PC-3 (cell line): ENCODE measurements at regions not wholly inside any gene's neighbourhood (a gene's known extent, or its start where the extent isn't known, plus 50 kb on each side); places are given as distances from the start of the nearest gene placed in this dataset.

Experiments
- ATAC-seq: fragments of 200-7000 bp; cut with Tn5 transposase; 2 replicates; pipeline ENCODE4 v1.9.1; 2020; ENCODE audit warnings: mild to moderate bottlenecking, moderate library complexity
- BruUV-seq: library from RNA; stranded (reverse); fragments of 400-500 nt; replicated peaks from 2 replicates; lab custom pipeline; 2021; lab: Mats Ljungman, UMichigan
- CTCF ChIA-PET: fragments of 300-600 bp; sonication (Branson Sonifier 250); formaldehyde crosslinking; loops from one replicate; lab custom pipeline; 2022; ENCODE audit warnings: antibody characterized with exemption; lab: Charles Lee
- POLR2A ChIA-PET: fragments of 300-600 bp; sonication (Branson Sonifier 250); formaldehyde crosslinking; loops from one replicate; lab custom pipeline; 2022; ENCODE audit warnings: antibody characterized with exemption; ENCODE audit not compliant: unreplicated experiment; lab: Charles Lee
- DNase-seq: peaks from one replicate; pipeline ENCODE4 v3.0.0-alpha.2; 2015
- H2AFZ ChIP-seq: fragments of 300-600 bp; sonication (generic); 2 replicates; pipeline ENCODE4 v1.6.0; 2016; ENCODE audit warnings: antibody characterized with exemption, low read length
- H3F3A ChIP-seq: fragments of 300-600 bp; sonication (generic); one replicate; pipeline ENCODE4 v1.6.0; 2017; ENCODE audit warnings: antibody characterized with exemption, low read length, control low read depth, mild to moderate bottlenecking; ENCODE audit not compliant: unreplicated experiment
- H3K27ac ChIP-seq: fragments of 300-600 bp; sonication (generic); 2 replicates; pipeline ENCODE4 v1.5.1; 2016; ENCODE audit warnings: mild to moderate bottlenecking, low read length
- H3K27me3 ChIP-seq: fragments of 300-600 bp; sonication (generic); 2 replicates; pipeline ENCODE4 v1.6.1; 2016; ENCODE audit warnings: low read length, mixed read lengths
- H3K36me3 ChIP-seq: fragments of 300-600 bp; sonication (generic); 2 replicates; pipeline ENCODE4 v1.6.1; 2016; ENCODE audit warnings: low read depth, mixed run types, low read length, mixed read lengths
- H3K4me1 ChIP-seq: fragments of 300-600 bp; sonication (generic); 2 replicates; pipeline ENCODE4 v1.5.1; 2016; ENCODE audit warnings: low read length; ENCODE audit not compliant: insufficient read depth
- H3K4me2 ChIP-seq: fragments of 300-600 bp; sonication (generic); 2 replicates; pipeline ENCODE4 v1.6.0; 2016; ENCODE audit warnings: low read length
- H3K4me3 ChIP-seq: fragments of 300-600 bp; sonication (generic); 2 replicates; pipeline ENCODE4 v1.5.1; 2016; ENCODE audit warnings: mild to moderate bottlenecking, low read length, mixed read lengths
- H3K79me2 ChIP-seq: fragments of 300-600 bp; sonication (generic); 2 replicates; pipeline ENCODE4 v1.6.1; 2017; ENCODE audit warnings: low read length, mixed read lengths
- H3K9ac ChIP-seq: fragments of 300-600 bp; sonication (generic); 2 replicates; pipeline ENCODE4 v1.6.0; 2016; ENCODE audit warnings: mild to moderate bottlenecking, low read length
- H3K9me2 ChIP-seq: fragments of 300-600 bp; sonication (generic); replicated peaks from 2 replicates; pipeline ENCODE4 v1.6.1; 2016; ENCODE audit warnings: mixed run types, low read length, mixed read lengths
- H3K9me3 ChIP-seq: fragments of 300-600 bp; sonication (generic); 2 replicates; pipeline ENCODE4 v1.6.1; 2016; ENCODE audit warnings: low read length, mixed read lengths
- H4K20me1 ChIP-seq: fragments of 300-600 bp; sonication (generic); 2 replicates; pipeline ENCODE4 v1.6.1; 2016; ENCODE audit warnings: low read length, mixed read lengths
- EZH2 ChIP-seq: fragments of 300-600 bp; sonication (generic); IDR thresholded peaks from one replicate; pipeline ENCODE4 v1.6.1; 2017; ENCODE audit warnings: antibody characterized with exemption, mild to moderate bottlenecking, low read length; ENCODE audit not compliant: unreplicated experiment
- EZH2phosphoT487 ChIP-seq: fragments of 300-600 bp; sonication (generic); IDR thresholded peaks from 2 replicates; pipeline ENCODE4 v1.6.1; 2018; ENCODE audit warnings: mild to moderate bottlenecking, antibody characterized with exemption, low read length, borderline replicate concordance
- intact Hi-C: fragments of 100-400 bp; cut with micrococcal nuclease; formaldehyde crosslinking; loops from 2 replicates; pipeline ENCODE4 v1.9.0; 2023
- TF ChIP-seq, protein P1 (sequence below): fragments of 300-600 bp; sonication (generic); conservative IDR thresholded peaks from 2 replicates; pipeline ENCODE4 v1.5.1; 2017; ENCODE audit warnings: antibody characterized with exemption, low read depth, mild to moderate bottlenecking, low read length

DNA sequence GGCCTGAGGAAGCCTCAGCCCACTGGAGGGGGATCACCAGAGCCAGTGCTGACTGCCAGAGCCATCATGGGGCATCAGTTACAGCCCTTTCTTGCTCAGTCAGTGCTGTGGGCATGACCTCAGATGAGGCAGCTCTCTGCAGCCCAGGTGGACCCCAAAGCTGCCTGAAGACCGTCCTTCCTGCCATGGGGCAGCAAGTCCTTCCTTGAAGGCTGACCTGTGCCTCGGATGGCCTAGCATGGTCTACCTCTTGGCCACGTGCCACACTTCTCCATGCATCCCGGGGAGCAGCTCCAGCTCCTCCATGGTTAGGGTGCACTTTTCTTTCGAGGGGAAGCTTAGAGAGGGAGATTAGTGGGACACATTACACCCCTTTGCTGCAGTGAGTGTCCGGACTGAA is 233.4 kb downstream of the VAPA start:
- Histone ChIP-seq H3K4me2 (no peak overlapping the region), H3K9me2 (no peaks in the 10 kb centered on the region), H3K4me1 (no peaks in the 10 kb centered on the region), H3K27ac (no peak overlapping the region), H3K9ac (no peak overlapping the region), H3K9me3 (no peaks in the 10 kb centered on the region), H3K27me3 (peaks cover 22% of the 10 kb centered on the region), H3K36me3 (no peaks in the 10 kb centered on the region), H2AFZ (no peak overlapping the region), H4K20me1 (no peaks in the 10 kb centered on the region), H3K4me3 (no peak overlapping the region), H3K79me2 (no peaks in the 10 kb centered on the region), H3F3A (no peaks in the 10 kb centered on the region)
- CTCF ChIA-PET, result no interaction called here
- BruUV-seq, result no TSS peak
- intact Hi-C loops, result no loop called here
- TF ChIP-seq EZH2, result no peak
- TF ChIP-seq EZH2phosphoT487, result no peak
- POLR2A ChIA-PET, result no interaction called here
- ATAC-seq (no peak), DNase-seq (no peak)

DNA sequence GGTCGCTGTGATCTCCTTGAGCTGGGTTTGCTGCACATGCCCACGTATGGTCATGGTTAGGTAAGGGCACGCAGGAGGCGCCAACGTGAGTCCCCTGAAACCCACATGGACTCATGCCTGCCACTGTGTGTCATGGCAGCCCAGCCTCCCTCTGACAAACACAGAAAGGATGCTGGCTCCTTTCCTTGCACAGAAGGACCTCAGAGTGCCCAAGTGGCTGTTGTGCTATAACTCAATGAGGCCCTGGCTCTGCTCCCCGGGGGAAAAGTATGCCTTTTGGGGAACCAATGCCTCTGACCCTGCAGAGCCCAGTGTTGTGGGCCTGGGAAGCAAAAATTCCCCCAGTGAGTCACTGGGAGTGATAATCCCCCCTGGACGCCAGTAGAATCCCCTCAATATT is 233.9 kb downstream of the VAPA start:
- ATAC-seq (no peak), DNase-seq (no peak)
- CTCF ChIA-PET, result no interaction called here
- TF ChIP-seq, protein P1, sequence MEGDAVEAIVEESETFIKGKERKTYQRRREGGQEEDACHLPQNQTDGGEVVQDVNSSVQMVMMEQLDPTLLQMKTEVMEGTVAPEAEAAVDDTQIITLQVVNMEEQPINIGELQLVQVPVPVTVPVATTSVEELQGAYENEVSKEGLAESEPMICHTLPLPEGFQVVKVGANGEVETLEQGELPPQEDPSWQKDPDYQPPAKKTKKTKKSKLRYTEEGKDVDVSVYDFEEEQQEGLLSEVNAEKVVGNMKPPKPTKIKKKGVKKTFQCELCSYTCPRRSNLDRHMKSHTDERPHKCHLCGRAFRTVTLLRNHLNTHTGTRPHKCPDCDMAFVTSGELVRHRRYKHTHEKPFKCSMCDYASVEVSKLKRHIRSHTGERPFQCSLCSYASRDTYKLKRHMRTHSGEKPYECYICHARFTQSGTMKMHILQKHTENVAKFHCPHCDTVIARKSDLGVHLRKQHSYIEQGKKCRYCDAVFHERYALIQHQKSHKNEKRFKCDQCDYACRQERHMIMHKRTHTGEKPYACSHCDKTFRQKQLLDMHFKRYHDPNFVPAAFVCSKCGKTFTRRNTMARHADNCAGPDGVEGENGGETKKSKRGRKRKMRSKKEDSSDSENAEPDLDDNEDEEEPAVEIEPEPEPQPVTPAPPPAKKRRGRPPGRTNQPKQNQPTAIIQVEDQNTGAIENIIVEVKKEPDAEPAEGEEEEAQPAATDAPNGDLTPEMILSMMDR, result no peak
- no peak for TF ChIP-seq EZH2phosphoT487
- Histone ChIP-seq H3K36me3 (no peaks in the 10 kb centered on the region), H3K4me3 (no peak overlapping the region), H3K9ac (no peak overlapping the region), H3K27ac (no peak overlapping the region), H4K20me1 (no peaks in the 10 kb centered on the region), H3F3A (no peaks in the 10 kb centered on the region), H3K4me1 (no peaks in the 10 kb centered on the region), H3K79me2 (no peaks in the 10 kb centered on the region), H3K4me2 (no peak overlapping the region), H3K9me2 (no peaks in the 10 kb centered on the region), H3K27me3 (peaks cover 22% of the 10 kb centered on the region), H2AFZ (no peak overlapping the region), H3K9me3 (no peaks in the 10 kb centered on the region)
- BruUV-seq, result no TSS peak
- intact Hi-C loops, result no loop called here
- POLR2A ChIA-PET, result no interaction called here

DNA sequence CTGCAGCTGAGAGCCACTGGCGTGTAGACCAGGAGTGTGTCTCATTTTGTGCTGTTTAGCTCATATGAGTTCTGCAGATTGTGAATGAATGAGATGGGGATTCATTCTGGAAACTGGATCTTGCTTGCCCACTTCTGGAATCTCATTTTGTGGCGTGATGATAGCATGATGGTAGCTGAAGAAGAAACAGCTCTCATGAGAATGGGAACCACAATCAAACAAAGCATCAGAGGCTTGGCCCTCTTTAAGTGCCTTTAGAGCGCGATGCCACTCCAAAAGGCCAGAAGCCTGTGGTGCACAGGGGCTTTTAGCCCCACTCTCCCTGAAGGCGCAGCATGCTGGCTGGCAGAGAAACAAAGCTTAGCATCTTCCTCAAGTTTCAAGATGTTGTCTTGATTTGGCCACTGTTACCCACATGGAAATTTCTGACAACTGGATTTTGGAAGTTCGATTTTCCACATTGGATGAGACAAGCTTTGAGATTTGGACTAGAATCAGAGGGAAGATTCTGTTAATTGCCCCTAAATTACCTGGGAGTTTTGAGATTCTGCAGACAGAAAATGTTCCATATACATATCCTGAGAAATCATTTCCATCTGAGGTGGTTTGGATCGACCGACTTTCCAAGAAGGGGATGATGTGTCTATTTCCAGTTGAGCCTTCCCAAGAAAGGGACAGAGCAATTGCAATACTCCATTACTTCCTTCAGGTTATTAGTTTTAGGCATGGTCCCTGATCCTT is 234.5 kb downstream of the VAPA start:
- peaks cover 22% of the 10 kb centered on the region for H3K27me3 ChIP-seq
- TF ChIP-seq EZH2phosphoT487 (no peak), EZH2 (no peak)
- TF ChIP-seq, protein P1, result no peak
- no peaks in the 10 kb centered on the region for H3K9me2 ChIP-seq
- no peaks in the 10 kb centered on the region for H3K9me3 ChIP-seq
- H3K9ac ChIP-seq, result no peak overlapping the region
- no peaks in the 10 kb centered on the region for H3K4me1 ChIP-seq
- POLR2A ChIA-PET, result no interaction called here
- no peak for ATAC-seq
- no peaks in the 10 kb centered on the region for H4K20me1 ChIP-seq
- H3K4me2 ChIP-seq, result no peak overlapping the region
- H3F3A ChIP-seq, result no peaks in the 10 kb centered on the region
- BruUV-seq, result no TSS peak
- DNase-seq, result no peak
- no peak overlapping the region for H3K4me3 ChIP-seq
- H3K27ac ChIP-seq, result no peak overlapping the region
- CTCF ChIA-PET, result no interaction called here
- no peaks in the 10 kb centered on the region for H3K36me3 ChIP-seq
- no peak overlapping the region for H2AFZ ChIP-seq
- intact Hi-C loops, result no loop called here
- no peaks in the 10 kb centered on the region for H3K79me2 ChIP-seq
